GM23248 (cell line): ENCODE measurements at regions not wholly inside any gene's neighbourhood (a gene's known extent, or its start where the extent isn't known, plus 50 kb on each side); places are given as distances from the start of the nearest gene placed in this dataset.

ENCODE experiments used
- EZH2 ChIP-seq: fragments of 200-600 bp; sonication (generic); IDR thresholded peaks from 2 replicates; pipeline ENCODE4 v1.6.1; 2018; ENCODE audit warnings: antibody characterized with exemption, mild to moderate bottlenecking; ENCODE audit not compliant: insufficient read depth, poor library complexity, severe bottlenecking
- EZH2phosphoT487 ChIP-seq: fragments of 200-600 bp; sonication (generic); IDR thresholded peaks from 2 replicates; pipeline ENCODE4 v1.6.1; 2018; ENCODE audit warnings: antibody characterized with exemption, moderate library complexity, mild to moderate bottlenecking, low read depth; ENCODE audit not compliant: insufficient read depth

- TF ChIP-seq EZH2 (no peak), EZH2phosphoT487 (no peak)
Measured at GRCh38 chr20:11012975-11013374, 339.2 kb upstream of the JAG1 start.
